DOHH2 (cell line): ENCODE measurements at regions not wholly inside any gene's neighbourhood (a gene's known extent, or its start where the extent isn't known, plus 50 kb on each side); places are given as distances from the start of the nearest gene placed in this dataset.

Source experiments
- EZH2phosphoT487 ChIP-seq: fragments of 200-600 bp; sonication (generic); IDR thresholded peaks from 2 replicates; pipeline ENCODE4 v1.6.1; 2017; ENCODE audit warnings: borderline replicate concordance, mild to moderate bottlenecking, antibody characterized with exemption, low read length, moderate library complexity, mixed read lengths
- TF ChIP-seq, protein P1 (sequence below): fragments of 200-600 bp; sonication (generic); IDR thresholded peaks from one replicate; pipeline ENCODE4 v1.5.1; 2014; ENCODE audit warnings: antibody characterized with exemption, mild to moderate bottlenecking, low read depth, low read length; ENCODE audit not compliant: poor library complexity, severe bottlenecking

DNA sequence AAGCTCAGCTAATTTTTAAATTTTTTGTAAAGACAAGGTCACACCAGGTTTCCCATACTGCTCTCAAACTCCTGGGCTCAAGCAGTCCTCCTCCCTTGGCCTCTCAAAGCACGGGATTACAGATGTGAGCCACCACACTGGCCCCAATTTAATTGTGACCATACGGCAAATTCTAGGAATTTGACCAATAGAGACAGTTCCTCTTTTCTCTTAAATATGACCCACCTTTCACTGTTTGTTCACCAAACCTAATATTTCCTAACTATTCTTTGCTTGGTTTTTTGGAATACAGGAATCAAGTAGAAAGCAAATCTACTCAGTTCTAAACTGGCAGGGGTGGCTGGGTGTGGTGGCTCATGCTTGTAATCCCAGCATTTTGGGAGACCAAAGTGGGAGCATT lies 264.0 kb downstream of the SHQ1 start:
- TF ChIP-seq EZH2phosphoT487: no peak
- TF ChIP-seq, protein P1, sequence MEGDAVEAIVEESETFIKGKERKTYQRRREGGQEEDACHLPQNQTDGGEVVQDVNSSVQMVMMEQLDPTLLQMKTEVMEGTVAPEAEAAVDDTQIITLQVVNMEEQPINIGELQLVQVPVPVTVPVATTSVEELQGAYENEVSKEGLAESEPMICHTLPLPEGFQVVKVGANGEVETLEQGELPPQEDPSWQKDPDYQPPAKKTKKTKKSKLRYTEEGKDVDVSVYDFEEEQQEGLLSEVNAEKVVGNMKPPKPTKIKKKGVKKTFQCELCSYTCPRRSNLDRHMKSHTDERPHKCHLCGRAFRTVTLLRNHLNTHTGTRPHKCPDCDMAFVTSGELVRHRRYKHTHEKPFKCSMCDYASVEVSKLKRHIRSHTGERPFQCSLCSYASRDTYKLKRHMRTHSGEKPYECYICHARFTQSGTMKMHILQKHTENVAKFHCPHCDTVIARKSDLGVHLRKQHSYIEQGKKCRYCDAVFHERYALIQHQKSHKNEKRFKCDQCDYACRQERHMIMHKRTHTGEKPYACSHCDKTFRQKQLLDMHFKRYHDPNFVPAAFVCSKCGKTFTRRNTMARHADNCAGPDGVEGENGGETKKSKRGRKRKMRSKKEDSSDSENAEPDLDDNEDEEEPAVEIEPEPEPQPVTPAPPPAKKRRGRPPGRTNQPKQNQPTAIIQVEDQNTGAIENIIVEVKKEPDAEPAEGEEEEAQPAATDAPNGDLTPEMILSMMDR: no peak
